ENCODE measurements at regions not wholly inside any gene's neighbourhood (a gene's known extent, or its start where the extent isn't known, plus 50 kb on each side); places are given as distances from the start of the nearest gene placed in this dataset.
"Not testable (repeated sequence)": the region's sequence is repeated elsewhere in the genome, so short reads cannot be mapped to it uniquely, and the experiment has no call there.

GRCh38 chr11:24240496-24241175 is 256.2 kb upstream of the LUZP2 start:
- DNase-seq (ENCODE audit: low spot score), result no peak

DNA sequence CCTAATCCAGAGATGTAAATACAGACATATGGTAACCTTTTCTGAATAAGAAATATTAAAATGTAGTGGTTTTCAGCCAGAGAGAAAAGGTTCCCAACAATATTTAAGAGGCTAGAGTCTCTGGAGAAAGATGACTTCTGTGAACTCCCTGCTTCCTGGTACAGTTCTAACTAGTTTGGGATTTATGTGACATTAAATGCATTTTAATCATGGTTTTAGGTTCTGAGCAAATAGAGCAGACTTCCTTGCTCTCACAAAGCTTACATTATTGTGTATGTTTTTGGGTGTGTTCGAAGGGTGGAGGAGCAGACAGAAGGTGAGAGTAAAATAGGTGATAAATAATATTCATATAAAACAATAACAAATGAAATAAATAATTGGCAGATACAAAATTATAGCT is 250.1 kb upstream of the LUZP2 start:
- no peak for DNase-seq (ENCODE audit: low spot score)

DNA sequence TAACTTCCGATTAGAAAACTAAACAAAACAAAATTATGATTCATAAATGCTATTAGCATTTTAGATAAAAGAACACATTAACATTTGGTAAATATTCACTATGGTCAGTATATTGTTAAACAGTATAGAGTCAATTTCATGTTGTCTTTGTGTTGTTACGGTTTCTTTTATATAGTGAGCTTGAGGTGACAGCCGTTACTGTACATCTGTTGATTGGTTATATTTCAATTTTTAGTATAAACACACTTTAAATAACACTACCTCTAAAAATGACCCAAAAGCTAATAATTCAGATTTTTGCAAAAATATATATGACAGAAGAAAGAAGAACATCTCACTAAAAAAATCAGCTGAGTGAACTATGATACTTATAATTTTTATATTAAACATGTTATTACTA is 249.0 kb upstream of the LUZP2 start:
- DNase-seq (ENCODE audit: low spot score), result no peak

- no peak for DNase-seq (ENCODE audit: low spot score)
These were observed 246.9 kb upstream of the LUZP2 start for GRCh38 chr11:24249921-24250320.

- DNase-seq (ENCODE audit: low spot score), result no peak
These were observed 243.6 kb upstream of the LUZP2 start for GRCh38 chr11:24253237-24253760.

DNA sequence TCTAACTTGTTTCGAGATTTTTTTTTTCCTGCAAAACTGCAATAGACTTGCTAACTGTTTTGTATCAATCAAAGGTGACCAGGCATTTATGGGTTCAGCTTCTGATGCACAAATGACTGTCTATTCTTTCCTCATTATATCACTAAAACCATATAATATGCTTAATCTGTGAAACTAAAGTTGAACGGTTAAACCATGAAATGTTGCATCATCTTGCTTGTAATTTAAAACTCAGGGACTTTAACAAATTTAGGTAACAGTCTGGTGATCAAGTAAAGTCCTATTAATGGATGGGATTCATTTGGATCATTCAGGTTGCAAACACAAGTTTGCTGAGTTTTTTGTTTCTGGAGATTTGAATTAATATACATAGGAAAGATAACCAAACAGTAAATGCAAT is 232.0 kb upstream of the LUZP2 start:
- DNase-seq (ENCODE audit: low spot score), result no peak

DNA sequence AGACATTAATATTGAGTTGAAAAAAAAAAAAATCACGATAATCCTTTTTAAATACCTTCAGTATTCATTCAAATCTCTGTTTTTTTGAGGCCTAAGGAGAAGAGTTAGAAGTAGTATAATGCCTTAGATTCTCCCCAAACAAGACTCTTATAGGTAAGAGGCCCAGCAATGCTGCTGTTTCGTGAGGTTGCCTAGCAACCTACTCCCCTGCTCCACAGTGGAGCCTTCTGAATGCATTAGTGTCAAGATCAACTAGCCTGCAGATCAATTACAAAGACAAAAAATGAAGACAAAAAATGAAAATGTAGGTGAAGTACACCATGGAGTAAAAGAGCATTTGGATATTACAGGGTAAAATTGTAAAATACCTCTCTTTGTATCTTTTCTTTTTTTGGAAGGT is 229.8 kb upstream of the LUZP2 start:
- no peak for DNase-seq (ENCODE audit: low spot score)

DNA sequence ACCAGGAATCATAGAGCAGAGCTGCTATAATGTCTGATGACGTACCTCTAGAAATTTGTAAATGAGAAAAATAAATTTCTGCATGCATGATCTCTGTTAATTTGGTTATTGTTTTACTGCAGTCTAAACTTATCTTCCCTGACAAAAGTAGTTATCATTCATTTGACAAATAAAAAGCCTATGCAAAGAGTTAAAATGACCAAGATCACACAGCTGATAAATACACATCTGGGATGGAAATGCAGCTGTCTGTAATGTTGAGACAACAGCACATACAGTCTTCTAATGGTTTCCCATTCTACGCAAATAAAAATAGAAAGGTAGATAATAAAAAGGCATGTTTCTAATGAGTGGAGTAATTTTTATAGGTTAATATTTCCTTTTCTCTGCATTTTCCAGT is 225.1 kb upstream of the LUZP2 start:
- no peak for DNase-seq (ENCODE audit: low spot score)

DNA sequence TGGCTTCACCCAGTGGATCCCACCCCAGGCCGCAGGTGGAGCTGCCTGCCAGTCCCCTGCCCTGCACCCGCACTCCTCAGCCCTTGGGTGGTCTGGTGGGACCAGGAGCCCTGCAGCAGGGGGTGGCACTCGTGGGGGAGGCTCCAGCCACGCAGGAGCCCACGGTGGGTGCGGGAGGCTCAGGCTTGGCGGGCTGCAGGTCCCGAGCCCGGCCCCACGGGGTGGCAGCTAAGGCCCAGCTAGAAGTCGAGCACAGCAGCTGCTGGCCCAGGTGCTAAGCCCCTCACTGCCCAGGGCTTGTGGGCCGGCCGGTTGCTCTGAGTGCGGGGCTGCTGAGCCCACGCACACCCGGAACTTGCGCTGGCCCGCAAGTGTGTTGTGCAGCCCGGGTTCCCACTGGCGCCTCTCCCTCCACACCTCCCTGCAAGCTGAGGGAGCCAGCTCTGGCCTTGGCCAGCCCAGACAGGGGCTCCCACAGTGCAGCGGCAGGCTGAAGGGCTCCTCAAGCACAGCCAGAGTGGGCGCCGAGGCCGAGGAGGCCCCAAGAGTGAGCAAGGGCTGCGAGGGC is 222.6 kb upstream of the LUZP2 start:
- not testable (repeated sequence) for DNase-seq (ENCODE audit: low spot score)

GRCh38 chr11:24286238-24286637 is 210.6 kb upstream of the LUZP2 start:
- DNase-seq (ENCODE audit: low spot score), result no peak

DNA sequence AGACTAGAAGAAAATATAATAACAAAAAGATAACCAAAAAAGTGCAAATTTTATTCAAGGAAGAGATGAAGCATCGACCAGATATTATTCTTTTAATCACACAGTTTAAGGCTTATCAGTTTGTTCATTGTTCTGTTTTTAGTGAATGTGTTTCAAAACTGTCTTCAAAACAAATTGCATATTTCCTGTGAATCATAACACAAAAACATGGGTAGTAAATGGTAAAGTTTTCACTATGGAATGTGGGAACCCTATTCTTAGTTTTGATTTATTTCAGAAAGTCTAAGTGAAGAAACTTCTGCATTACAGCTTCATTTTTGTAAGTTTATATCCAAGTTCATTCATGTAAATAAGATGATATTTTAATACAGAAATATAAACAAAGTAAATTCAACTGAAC is 207.6 kb upstream of the LUZP2 start:
- no peak for DNase-seq (ENCODE audit: low spot score)

GRCh38 chr11:24293964-24294363 is 202.9 kb upstream of the LUZP2 start:
- DNase-seq (ENCODE audit: low spot score), result no peak

DNA sequence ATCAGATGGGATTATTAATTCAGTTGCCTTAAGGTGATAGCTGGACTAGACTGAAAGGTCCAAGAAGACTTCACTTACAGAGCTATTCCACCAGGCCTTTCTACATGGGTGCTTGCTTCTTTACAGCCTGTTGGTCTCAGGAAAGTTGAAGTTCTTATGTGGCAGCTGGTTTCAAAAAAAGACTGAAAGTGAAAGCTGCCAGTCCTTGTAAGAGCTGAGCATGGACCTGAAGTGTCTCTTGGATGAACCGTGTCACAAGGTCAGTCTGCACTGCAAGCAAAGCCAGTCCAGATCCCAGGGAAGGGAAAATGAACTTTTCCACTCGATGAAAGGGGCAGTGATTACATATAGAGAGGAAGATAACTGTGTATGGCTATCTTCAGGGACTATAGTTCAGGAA is 201.5 kb upstream of the LUZP2 start:
- no peak for DNase-seq (ENCODE audit: low spot score)

DNA sequence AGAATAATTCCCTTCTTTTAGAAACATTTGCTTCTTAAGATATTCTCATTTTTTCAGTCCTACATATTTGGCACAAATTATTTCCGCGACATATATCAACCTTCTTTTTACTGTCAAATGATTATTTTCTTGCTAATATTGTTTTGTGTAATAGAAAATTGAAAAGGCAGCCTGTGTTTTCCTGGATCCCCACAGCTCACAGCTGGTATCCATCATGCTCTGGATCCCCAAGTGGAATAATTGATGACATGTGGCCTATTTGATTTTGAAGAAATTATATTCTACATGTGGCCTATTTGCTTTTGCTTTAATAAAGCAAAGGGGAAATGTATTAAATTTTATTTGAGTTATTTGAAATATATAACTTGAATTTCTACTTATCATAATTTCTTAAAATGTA is 199.4 kb upstream of the LUZP2 start:
- no peak for DNase-seq (ENCODE audit: low spot score)

DNA sequence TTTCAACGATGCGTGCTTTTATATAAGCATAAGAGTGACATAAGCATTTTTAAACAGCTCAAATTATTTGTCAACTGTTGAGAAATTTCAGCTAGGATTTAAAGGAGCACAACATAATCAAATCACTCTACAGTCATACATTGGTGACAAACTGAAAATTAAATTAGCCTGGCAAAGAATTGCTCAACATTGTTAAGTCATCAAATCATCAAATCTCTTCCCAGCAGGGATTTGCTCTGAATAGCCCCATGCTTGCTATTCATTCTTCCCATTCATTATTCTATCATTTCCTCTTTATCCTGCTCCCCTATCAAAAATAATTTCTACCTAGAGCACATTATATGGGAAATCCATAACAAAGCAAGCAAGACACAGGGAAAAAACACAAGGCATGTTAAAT is 198.7 kb upstream of the LUZP2 start:
- DNase-seq (ENCODE audit: low spot score), result no peak

DNA sequence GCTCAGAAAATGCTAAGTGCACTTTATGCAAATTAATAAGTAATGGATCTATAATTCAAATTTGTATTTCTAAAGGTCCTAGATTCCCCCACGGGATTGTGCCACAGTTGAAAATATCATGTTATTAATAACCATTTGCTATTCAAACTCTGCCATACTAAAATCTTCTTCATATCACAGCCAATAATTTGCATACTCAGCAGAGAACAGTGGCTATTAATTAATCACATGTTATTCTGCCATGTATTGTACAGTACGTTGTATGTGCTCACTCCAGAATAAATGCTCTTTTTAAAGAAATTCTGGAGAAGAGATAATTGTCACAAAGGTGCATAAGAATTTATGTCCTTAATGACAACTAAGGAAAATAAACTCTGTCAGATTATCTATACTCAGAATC is 184.9 kb upstream of the LUZP2 start:
- DNase-seq (ENCODE audit: low spot score), result no peak

DNA sequence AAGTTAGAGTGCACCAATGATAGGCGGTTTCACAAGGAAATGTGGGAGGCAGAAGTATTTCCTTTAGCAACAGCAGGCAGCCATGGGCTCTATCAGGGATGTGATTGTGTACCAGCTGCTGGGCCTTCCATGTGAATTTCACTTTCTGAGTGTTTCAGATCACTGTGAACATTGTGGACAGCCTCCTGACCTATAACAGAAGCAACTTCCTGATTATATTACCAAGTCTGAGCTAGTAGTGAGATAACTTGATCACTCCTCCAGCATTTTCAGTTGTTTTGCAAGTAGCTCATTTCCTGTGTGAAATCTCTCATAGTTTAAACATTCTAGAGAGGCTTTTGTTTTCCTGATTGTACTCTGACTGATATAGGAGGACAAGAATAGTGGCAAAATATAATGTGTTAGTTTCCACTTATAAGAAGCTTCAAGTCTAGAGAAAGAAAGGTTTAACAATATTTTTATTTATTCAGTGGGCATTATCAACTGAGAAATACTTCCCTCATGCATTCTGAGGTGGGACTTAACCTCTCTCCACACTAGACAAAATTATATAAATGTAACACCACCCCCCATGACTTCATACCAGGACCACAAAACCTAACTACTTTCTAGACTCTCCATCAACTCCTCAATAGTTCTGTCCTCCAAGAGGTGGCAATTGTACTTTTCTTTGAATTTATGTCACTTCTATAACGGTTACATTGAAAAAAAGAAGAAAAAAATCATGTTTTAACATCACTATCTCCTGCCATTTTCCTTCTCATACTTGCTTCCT is 184.2 kb upstream of the LUZP2 start:
- no peak for DNase-seq (ENCODE audit: low spot score)

DNA sequence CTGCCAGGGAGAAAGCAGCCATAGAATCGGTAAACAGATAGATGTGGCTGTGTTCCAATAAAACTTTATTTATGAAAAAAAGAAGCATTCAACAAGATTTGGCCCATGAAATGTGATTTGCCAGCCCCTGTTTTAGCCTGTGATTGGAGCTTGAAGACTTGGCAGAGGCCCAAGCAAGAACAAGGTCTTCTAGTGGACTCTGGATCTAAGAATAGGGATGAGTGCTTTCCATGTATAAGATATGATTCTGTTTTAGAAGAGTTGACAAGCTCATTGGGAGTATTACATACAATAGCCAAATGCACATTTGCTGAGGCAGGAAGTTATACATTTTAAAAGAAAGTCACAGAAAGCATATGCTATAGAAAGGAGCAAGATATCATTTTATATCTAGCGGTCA is 175.6 kb upstream of the LUZP2 start:
- no peak for DNase-seq (ENCODE audit: low spot score)

DNA sequence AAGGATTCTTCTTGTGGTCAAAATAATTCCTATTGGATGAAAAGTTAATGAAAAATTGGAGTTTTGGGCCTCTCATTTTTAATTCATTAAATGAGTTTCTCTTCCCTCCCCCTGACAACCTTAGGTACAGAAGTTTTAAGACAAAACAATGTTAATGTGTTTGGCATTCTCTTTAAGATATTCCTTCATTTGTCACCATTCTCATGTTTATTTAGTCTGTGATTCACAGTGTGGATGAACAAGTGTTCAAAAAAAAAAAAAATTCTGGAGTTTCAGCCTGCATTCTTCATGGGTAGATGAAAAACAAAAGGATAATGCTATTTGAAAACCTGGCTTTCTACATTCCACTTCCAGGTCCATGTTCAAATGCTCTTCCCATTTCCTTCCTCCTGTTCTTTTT is 172.6 kb upstream of the LUZP2 start:
- DNase-seq (ENCODE audit: low spot score), result no peak

GRCh38 chr11:24344222-24344621 is 152.6 kb upstream of the LUZP2 start:
- no peak for DNase-seq (ENCODE audit: low spot score)

- DNase-seq (ENCODE audit: low spot score), result no peak
These were observed 147.9 kb upstream of the LUZP2 start for GRCh38 chr11:24348908-24349307.

DNA sequence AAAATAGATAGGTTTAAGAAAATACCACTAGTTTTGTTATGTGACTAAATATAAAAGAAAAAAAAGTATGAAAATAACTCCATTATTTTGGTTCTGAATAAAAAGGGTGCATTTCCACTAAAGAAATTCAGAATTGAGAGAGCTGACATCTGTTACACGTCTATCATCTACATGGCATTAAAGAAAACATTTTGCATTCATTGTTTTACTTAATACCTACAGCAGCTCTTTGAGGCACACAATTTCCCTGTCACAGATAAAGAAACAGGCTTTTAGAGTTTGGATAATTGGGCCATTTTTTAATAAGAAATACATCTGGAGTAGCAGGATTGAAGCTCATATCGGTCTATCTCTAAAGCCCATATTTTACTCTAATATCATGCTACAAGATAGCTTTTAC is 145.7 kb upstream of the LUZP2 start:
- DNase-seq (ENCODE audit: low spot score), result no peak

GRCh38 chr11:24356501-24356900 is 140.4 kb upstream of the LUZP2 start:
- DNase-seq (ENCODE audit: low spot score), result no peak

Data from mucosa of gallbladder (tissue), 1 donor.